ENCODE measurements at regions not wholly inside any gene's neighbourhood (a gene's known extent, or its start where the extent isn't known, plus 50 kb on each side); places are given as distances from the start of the nearest gene placed in this dataset.

DNA sequence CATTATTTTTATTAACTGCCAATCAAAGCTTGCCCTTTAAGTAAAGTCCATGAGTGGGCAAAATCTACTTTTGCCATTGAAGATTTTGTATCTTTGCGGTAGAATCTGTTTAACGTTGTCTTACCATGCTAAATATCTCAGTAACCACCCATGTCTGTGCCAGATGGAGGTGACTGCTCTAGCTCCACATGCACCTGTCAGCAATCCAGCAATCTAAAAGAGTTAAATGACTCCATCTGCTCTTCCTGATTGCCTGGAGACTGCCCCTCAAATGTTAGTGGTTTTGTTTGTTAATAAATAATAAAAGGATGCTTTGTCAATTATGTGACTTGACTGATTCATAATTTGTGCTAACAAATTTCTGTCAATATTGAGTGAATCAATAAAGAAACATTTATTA is 141.7 kb downstream of the RBM43 start:
- TF ChIP-seq, protein P1, sequence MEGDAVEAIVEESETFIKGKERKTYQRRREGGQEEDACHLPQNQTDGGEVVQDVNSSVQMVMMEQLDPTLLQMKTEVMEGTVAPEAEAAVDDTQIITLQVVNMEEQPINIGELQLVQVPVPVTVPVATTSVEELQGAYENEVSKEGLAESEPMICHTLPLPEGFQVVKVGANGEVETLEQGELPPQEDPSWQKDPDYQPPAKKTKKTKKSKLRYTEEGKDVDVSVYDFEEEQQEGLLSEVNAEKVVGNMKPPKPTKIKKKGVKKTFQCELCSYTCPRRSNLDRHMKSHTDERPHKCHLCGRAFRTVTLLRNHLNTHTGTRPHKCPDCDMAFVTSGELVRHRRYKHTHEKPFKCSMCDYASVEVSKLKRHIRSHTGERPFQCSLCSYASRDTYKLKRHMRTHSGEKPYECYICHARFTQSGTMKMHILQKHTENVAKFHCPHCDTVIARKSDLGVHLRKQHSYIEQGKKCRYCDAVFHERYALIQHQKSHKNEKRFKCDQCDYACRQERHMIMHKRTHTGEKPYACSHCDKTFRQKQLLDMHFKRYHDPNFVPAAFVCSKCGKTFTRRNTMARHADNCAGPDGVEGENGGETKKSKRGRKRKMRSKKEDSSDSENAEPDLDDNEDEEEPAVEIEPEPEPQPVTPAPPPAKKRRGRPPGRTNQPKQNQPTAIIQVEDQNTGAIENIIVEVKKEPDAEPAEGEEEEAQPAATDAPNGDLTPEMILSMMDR (IDR thresholded peaks at IDR 0.05) = no peak
- TF ChIP-seq POLR2A (IDR thresholded peaks at IDR 0.05) = no peak

Measured in prostate gland (tissue), 2 donors.